HG03039 (cell line): ENCODE measurements at regions not wholly inside any gene's neighbourhood (a gene's known extent, or its start where the extent isn't known, plus 50 kb on each side); places are given as distances from the start of the nearest gene placed in this dataset.

Source experiments
- ATAC-seq: cut with Tn5 transposase; IDR thresholded peaks from one replicate; pipeline ENCODE4 v1.9.1; 2021; ENCODE audit warnings: mild to moderate bottlenecking, moderate library complexity; ENCODE audit not compliant: unreplicated experiment

- no peak for ATAC-seq
These were observed 308.0 kb downstream of the RRAGC start for GRCh38 chr1:38551318-38552307.

DNA sequence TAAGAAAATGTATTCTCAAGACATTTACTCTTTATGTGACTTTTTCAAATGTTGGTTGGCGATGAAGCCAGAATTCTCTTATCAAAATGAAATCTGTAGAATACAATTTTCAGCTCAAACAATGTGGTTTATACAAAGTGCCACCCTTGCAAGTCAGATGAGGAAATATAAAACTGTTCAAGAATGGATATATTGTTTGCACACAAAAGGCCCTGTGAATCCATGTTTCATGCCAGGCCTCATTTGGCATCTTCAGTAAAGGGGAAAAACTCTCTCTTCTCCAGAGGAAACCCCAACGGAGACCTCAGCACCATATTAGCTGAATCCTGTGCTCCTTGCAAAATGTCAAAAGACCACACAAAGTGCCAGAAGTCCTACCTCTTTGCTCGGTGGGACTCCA lies 310.4 kb downstream of the RRAGC start:
- ATAC-seq: no peak

DNA sequence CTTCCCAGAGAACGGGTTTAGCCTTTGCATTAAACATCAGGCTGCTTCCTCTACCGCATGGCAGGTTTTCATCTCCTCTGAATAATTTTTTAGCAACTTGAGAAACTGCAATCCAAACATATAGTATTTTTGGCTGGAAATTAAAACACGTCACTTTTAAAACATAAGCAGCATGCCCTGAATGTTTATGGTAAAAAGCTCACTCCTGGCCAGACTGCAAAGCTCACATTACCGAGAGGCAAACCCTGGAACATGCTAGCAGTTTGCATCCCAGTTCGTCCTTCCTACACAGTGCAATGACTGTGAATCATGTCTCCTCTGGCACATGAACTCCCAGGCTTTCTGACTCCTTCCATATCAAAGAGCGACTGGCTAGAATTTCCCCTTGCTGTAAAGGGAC lies 312.3 kb downstream of the RRAGC start:
- ATAC-seq: no peak

GRCh38 chr1:38546636-38547035 lies 312.9 kb downstream of the RRAGC start:
- ATAC-seq: no peak

DNA sequence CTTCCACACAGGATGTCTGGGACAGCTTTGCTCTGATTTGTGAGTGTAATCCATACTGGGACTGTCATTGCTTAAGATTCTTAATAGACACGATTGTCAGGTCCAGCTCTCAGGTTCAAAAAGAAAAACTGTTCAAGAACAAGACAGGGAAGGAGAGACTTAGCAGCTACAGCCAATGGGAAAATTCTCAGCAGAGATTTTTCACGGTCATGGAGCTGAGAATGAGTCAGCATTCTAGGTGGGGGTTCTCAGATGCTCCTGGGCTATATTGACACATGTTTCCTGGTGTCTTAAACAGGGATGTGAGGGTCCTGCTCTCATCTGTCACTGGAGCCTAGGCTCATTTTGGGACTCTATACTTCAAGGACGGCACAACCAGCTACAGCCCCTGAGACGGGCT lies 318.3 kb downstream of the RRAGC start:
- no peak for ATAC-seq

GRCh38 chr1:38539931-38540330 lies 319.6 kb downstream of the RRAGC start:
- ATAC-seq: no peak

GRCh38 chr1:38538834-38539233 lies 320.7 kb downstream of the RRAGC start:
- ATAC-seq: no peak

DNA sequence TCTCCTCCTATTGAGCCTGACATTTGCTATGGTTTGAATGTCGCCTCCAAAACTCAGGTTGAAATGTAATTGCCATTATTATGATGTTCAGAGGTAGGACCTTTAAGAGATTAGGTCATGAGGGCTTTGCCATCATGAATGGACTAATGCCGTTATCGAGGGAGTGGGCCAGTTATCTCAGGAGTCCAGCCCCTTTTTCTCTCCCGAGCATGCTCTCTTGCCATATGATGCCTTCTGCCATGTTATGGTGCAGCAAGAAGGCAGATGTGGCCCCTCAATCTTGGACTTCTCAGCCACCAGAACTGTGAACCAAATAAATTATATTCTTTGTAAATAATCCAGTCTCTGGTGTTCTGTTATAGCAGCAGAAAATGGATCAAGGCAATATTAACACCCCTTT lies 323.5 kb downstream of the RRAGC start:
- no peak for ATAC-seq

DNA sequence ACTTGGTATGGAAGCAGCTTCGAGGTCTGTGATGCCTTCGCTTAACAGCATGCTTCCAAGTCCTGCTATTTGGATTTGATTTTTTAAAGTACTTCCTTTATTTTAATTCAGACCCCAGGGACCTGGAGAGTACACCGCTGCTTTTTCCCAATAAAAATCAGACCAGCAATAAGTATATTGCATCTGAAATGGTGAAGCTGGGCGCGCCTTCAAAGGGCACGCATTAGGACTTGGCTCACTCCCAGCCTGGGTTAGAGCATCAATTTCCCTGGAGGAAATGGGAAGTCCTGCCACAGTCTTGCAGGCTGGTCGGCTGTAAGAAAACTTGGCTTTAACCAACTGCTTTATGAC lies 325.1 kb downstream of the RRAGC start:
- no peak for ATAC-seq

- ATAC-seq: no peak
These were observed 325.6 kb downstream of the RRAGC start for GRCh38 chr1:38533772-38534472.

- ATAC-seq: no peak
These were observed 328.6 kb downstream of the RRAGC start for GRCh38 chr1:38530957-38531356.

- no peak for ATAC-seq
These were observed 329.6 kb downstream of the RRAGC start for GRCh38 chr1:38529946-38530345.

DNA sequence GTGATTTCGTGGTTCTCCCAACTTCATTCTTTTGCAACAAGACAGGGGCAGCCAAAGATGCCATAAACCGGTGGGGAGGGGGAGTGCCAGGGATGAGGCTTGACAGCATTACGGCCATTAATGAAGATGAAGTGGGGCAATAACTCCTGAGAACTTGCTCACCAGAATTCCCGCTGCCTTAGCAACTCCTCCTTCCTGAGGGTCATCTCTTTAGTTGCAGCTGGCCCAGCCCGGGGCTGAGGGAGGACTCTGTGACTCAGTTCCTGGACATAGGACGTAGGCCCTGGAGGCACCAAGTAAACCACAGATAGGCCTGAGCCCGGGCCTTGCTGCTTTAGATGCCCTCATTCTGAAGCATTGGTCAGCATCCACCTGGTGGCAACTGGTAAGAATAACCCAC lies 330.2 kb downstream of the RRAGC start:
- ATAC-seq: no peak

- ATAC-seq: no peak
These were observed 330.9 kb downstream of the RRAGC start for GRCh38 chr1:38528623-38529022.

GRCh38 chr1:38527373-38527966 lies 332.1 kb downstream of the RRAGC start:
- peak; percentile 78 for ATAC-seq

DNA sequence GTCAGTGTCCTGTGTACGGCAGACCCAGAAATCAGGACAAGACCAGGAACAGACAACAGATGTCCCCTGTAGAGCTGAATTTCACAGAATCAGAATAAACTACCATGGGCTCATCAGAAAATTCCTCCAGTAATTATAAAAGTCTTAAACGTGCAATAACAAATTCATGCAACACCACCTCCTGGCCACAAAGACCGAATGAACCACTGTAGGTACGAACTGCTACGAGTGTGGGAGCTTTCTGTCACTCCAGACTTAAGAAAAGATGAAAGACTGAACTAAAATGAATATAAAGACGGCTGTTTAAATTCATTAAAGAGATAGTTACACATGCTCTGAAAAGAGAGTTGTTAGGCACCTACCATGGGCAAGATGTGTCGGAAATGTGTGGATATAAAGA lies 333.5 kb downstream of the RRAGC start:
- no peak for ATAC-seq

GRCh38 chr1:38525343-38526043 lies 334.1 kb downstream of the RRAGC start:
- ATAC-seq: no peak

GRCh38 chr1:38524025-38524641 lies 335.4 kb downstream of the RRAGC start:
- no peak for ATAC-seq

- no peak for ATAC-seq
These were observed 336.0 kb downstream of the RRAGC start for GRCh38 chr1:38523568-38523939.

- no peak for ATAC-seq
These were observed 336.5 kb downstream of the RRAGC start for GRCh38 chr1:38522915-38523567.
